ENCODE measurements at regions not wholly inside any gene's neighbourhood (a gene's known extent, or its start where the extent isn't known, plus 50 kb on each side); places are given as distances from the start of the nearest gene placed in this dataset.
"Not testable (repeated sequence)": the region's sequence is repeated elsewhere in the genome, so short reads cannot be mapped to it uniquely, and the experiment has no call there.

DNA sequence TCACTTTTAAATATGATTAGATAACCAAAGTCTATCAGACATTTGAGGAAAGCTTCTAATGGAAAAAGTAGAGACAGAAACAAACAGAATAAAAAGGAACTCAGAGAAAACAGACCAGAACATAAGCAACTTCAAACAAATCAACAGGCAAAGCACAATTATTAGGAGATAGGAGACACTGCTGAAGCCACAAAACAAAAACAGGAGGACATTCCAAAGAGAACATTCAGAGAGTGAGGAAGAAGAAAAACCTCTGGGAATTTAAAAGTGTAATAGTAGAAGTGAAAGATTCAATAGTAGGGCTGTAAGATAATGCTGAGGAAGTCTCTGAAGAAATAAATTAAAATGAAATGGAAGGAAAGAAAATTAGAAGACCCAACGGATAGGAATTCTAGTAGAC is 83.2 kb upstream of the TBCA start:
- Mint-ChIP-seq H3K36me3 (ENCODE audit: low read depth) (no peaks in the 10 kb centered on the region), H3K27me3 (ENCODE audit: low read depth) (peaks cover 41% of the 10 kb centered on the region), H3K4me3 (no peak overlapping the region), H3K9me3 (ENCODE audit: insufficient read depth) (no peaks in the 10 kb centered on the region), H3K4me1 (ENCODE audit: low read depth) (no peaks in the 10 kb centered on the region), H3K27ac (no peak overlapping the region)
- ChIA-PET POLR2A (no interaction called here), CTCF (no interaction called here)
- no peak for DNase-seq
- no peak for ATAC-seq

GRCh38 chr5:77858678-77859077 is 82.5 kb upstream of the TBCA start:
- H3K9me3 Mint-ChIP-seq (ENCODE audit: insufficient read depth); POLR2A ChIA-PET; H3K4me1 Mint-ChIP-seq (ENCODE audit: low read depth); CTCF ChIA-PET; H3K36me3 Mint-ChIP-seq (ENCODE audit: low read depth); DNase-seq; ATAC-seq; H3K27ac Mint-ChIP-seq; H3K4me3 Mint-ChIP-seq: not testable (repeated sequence)
- H3K27me3 Mint-ChIP-seq (ENCODE audit: low read depth) = peaks cover 45% of the 10 kb centered on the region

DNA sequence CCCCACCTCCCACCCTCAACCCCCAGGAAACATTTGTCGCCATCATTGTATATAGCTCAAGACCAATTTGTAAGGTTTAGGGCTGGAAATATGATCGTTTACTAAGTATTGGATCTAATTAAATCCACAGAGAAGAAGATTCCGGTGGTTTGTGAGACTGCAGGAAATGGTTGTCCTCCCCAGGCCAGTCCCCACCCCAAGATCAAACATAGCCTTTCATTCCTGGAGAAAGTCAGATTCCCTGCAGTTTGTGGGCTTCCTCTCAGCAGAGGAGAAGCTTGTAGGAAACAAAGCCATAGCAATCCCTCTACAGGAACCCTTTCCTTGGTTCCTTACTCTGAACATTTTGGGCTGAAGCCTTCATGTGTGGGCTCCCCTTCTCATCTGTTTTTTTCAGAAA is 79.2 kb upstream of the TBCA start:
- no peaks in the 10 kb centered on the region for H3K36me3 Mint-ChIP-seq (ENCODE audit: low read depth)
- no peak overlapping the region for H3K4me3 Mint-ChIP-seq
- DNase-seq (no peak), ATAC-seq (no peak)
- POLR2A ChIA-PET = no interaction called here
- H3K4me1 Mint-ChIP-seq (ENCODE audit: low read depth) = peaks cover 23% of the 10 kb centered on the region
- no peak overlapping the region for H3K27ac Mint-ChIP-seq
- CTCF ChIA-PET = no interaction called here
- H3K9me3 Mint-ChIP-seq (ENCODE audit: insufficient read depth) = no peaks in the 10 kb centered on the region
- peaks cover 57% of the 10 kb centered on the region for H3K27me3 Mint-ChIP-seq (ENCODE audit: low read depth)

GRCh38 chr5:77853353-77853907 is 77.3 kb upstream of the TBCA start:
- no peaks in the 10 kb centered on the region for H3K9me3 Mint-ChIP-seq (ENCODE audit: insufficient read depth)
- peaks cover 62% of the 10 kb centered on the region for H3K27me3 Mint-ChIP-seq (ENCODE audit: low read depth)
- H3K27ac Mint-ChIP-seq = no peak overlapping the region
- DNase-seq = no peak
- ATAC-seq = no peak
- ChIA-PET CTCF (no interaction called here), POLR2A (no interaction called here)
- H3K4me1 Mint-ChIP-seq (ENCODE audit: low read depth) = peaks cover 23% of the 10 kb centered on the region
- H3K36me3 Mint-ChIP-seq (ENCODE audit: low read depth) = no peaks in the 10 kb centered on the region
- H3K4me3 Mint-ChIP-seq = no peak overlapping the region

- H3K4me1 Mint-ChIP-seq (ENCODE audit: low read depth) = peaks cover 23% of the 10 kb centered on the region
- H3K27me3 Mint-ChIP-seq (ENCODE audit: low read depth) = peaks cover 60% of the 10 kb centered on the region
- peak overlapping the region; percentile 61 for H3K4me3 Mint-ChIP-seq
- DNase-seq = peak; percentile 41
- CTCF ChIA-PET = no interaction called here
- H3K36me3 Mint-ChIP-seq (ENCODE audit: low read depth) = no peaks in the 10 kb centered on the region
- H3K9me3 Mint-ChIP-seq (ENCODE audit: insufficient read depth) = no peaks in the 10 kb centered on the region
- POLR2A ChIA-PET = no interaction called here
- H3K27ac Mint-ChIP-seq = peak overlapping the region; percentile 4
- peak; percentile 67 for ATAC-seq
Measured at GRCh38 chr5:77852514-77853352, 76.6 kb upstream of the TBCA start.

DNA sequence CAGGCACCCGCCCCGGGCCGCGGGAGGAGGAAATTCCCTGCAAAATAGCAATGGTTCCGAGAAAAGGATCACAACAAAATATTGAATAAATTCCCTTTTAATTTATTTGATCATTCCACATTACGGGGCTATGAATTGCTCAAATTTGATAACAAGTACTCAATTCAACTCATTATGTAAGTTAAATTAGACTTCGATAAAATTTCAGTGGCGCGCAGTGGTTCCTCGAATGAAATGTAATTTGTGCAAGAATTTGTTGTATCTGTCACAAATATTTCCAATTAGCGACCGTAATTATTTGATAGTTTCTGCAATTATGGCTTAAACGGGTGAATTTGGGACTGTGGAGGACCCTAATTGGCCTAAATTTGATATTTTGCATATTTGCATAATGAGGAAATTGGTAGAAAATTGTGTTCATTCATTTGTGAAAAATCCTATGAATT is 76.0 kb upstream of the TBCA start:
- Mint-ChIP-seq H3K27ac (no peak overlapping the region), H3K4me3 (peak overlapping the region; percentile 61), H3K27me3 (ENCODE audit: low read depth) (peaks cover 60% of the 10 kb centered on the region), H3K36me3 (ENCODE audit: low read depth) (no peaks in the 10 kb centered on the region), H3K9me3 (ENCODE audit: insufficient read depth) (no peaks in the 10 kb centered on the region), H3K4me1 (ENCODE audit: low read depth) (peaks cover 23% of the 10 kb centered on the region)
- ATAC-seq = no peak
- ChIA-PET CTCF (no interaction called here), POLR2A (no interaction called here)
- no peak for DNase-seq

DNA sequence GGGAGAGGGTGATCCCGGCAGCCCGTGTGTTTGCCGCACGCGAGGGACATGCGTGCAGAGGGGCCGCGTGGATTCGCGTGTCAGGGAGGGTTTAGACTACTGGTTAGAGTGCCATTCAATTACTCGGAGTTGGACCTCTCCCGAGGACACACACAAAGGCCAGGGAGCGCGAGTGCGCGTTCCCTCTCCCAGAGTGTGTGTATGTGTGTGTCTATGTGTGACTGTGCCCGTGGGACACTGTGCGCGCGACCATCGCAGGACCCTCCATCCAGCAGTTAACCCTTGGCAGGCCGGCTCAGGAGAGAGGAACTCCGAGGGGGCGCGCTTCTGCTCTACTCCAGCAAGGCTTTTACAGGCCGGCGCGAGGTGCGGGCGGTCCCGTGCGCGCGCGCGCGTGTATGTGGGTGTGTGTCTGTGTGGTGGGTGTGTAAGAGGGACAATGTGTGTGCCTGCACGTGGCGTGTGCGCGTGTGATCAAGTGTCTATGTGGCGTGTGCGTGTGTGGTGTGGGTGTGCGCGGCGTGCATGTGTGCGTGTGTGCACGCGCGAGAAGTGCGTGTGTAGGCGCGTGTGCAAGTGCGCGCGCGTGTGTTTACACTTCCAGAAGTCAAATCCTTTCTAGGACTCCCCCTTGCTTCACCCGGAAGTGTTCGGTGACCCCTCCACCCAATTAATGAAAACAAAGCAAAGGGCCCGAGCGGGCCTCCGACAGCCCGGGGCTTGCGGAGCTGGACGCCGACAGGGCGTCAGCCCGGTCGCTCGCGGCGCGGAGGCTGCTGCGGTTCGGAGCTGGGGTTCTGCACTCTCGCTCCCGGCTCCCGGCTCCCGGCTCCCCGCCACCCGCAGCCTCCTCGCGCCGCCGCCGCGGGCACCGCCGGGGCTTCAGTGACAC is 75.3 kb upstream of the TBCA start:
- Mint-ChIP-seq H3K27me3 (ENCODE audit: low read depth) (peaks cover 62% of the 10 kb centered on the region), H3K4me3 (peak overlapping the region; percentile 61), H3K4me1 (ENCODE audit: low read depth) (peaks cover 23% of the 10 kb centered on the region), H3K36me3 (ENCODE audit: low read depth) (no peaks in the 10 kb centered on the region), H3K27ac (no peak overlapping the region), H3K9me3 (ENCODE audit: insufficient read depth) (no peaks in the 10 kb centered on the region)
- DNase-seq = no peak
- ChIA-PET POLR2A (no interaction called here), CTCF (no interaction called here)
- peak; percentile 43 for ATAC-seq

GRCh38 chr5:77850536-77851175 is 74.5 kb upstream of the TBCA start:
- Mint-ChIP-seq H3K27ac (no peak overlapping the region), H3K27me3 (ENCODE audit: low read depth) (peaks cover 61% of the 10 kb centered on the region), H3K4me3 (peak overlapping the region; percentile 61), H3K4me1 (ENCODE audit: low read depth) (peaks cover 23% of the 10 kb centered on the region), H3K36me3 (ENCODE audit: low read depth) (no peaks in the 10 kb centered on the region), H3K9me3 (ENCODE audit: insufficient read depth) (no peaks in the 10 kb centered on the region)
- CTCF ChIA-PET = no interaction called here
- DNase-seq (no peak), ATAC-seq (no peak)
- POLR2A ChIA-PET = no interaction called here

DNA sequence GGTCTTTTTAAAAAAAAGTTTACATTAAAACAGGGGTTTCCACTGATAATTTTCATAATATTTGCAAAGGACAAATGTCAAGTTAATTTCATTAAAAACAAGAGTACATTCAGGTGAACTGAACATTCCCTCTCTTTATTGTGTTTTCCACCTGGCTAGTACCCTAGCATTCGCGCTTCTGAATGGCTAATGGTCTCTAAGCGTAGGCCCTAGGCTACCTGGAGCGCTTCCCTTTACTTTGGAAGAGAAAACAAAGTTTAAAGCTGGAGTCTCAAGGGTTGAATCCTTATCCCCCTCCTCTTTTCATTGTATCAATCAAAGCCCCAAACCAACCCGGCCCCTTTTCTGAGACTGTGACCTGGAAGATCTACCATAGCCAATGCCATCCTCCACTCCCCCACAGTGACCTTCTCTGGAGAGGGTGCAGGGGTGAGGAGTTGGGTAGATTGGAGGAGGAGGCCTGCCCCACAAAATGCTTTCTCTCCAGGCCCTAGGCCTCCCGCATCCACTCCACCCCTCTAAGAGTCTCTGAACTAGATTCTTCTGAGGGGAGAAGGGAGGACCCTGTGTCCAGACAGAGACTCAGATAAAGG is 73.3 kb upstream of the TBCA start:
- Mint-ChIP-seq H3K36me3 (ENCODE audit: low read depth) (no peaks in the 10 kb centered on the region), H3K27ac (no peak overlapping the region), H3K9me3 (ENCODE audit: insufficient read depth) (no peaks in the 10 kb centered on the region), H3K4me1 (ENCODE audit: low read depth) (peaks cover 27% of the 10 kb centered on the region), H3K27me3 (ENCODE audit: low read depth) (peaks cover 66% of the 10 kb centered on the region), H3K4me3 (no peak overlapping the region)
- DNase-seq (no peak), ATAC-seq (no peak)
- ChIA-PET POLR2A (no interaction called here), CTCF (no interaction called here)

DNA sequence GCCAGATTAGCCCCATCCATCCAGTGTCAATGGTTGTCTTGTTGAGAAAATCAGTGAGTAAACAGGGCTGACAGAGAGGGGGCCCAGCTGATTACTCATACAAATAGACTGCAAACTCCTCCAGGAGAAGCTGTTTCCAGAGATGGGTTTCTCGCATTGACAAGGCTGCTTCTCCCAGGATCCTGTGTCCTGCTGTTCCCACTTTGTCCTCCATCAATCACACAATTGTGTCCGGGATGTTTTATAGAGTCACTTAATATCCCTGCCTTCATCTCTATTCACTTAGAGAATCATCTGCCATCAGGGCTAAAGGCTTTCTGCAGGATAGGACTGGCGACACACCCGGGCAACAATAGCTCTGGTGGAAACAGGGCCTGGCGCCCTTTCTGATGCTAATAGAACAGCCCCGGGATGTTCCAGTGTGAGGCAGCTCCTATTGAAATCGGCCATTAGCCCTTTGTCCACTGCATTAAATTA is 71.7 kb upstream of the TBCA start:
- no peaks in the 10 kb centered on the region for H3K9me3 Mint-ChIP-seq (ENCODE audit: insufficient read depth)
- no peak overlapping the region for H3K4me3 Mint-ChIP-seq
- ATAC-seq (no peak), DNase-seq (no peak)
- ChIA-PET CTCF (no interaction called here), POLR2A (no interaction called here)
- H3K27me3 Mint-ChIP-seq (ENCODE audit: low read depth) = peaks cover 63% of the 10 kb centered on the region
- peaks cover 22% of the 10 kb centered on the region for H3K4me1 Mint-ChIP-seq (ENCODE audit: low read depth)
- no peaks in the 10 kb centered on the region for H3K36me3 Mint-ChIP-seq (ENCODE audit: low read depth)
- no peak overlapping the region for H3K27ac Mint-ChIP-seq

DNA sequence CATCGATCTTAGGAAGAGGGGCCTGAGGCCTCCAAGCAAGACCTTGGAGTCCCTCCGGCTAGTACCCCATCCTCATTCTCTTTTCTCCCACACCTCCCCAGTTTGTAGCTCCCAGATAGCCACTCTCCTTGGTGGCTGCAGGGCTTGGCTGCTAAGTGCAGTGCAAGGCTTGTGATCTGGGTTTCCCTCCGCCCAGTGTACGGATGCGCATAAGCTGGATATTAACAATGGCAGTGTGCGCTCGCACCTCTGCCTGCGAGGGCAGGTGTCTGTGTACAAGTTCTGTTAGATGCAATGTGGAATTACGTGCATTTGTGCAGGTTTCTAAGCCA is 71.0 kb upstream of the TBCA start:
- ATAC-seq = no peak
- CTCF ChIA-PET = no interaction called here
- H3K27me3 Mint-ChIP-seq (ENCODE audit: low read depth) = peaks cover 62% of the 10 kb centered on the region

More for the DNA sequence above, 71.0 kb upstream of the TBCA start:
- Mint-ChIP-seq H3K4me1 (ENCODE audit: low read depth) (peaks cover 15% of the 10 kb centered on the region), H3K4me3 (no peak overlapping the region), H3K9me3 (ENCODE audit: insufficient read depth) (no peaks in the 10 kb centered on the region), H3K36me3 (ENCODE audit: low read depth) (no peaks in the 10 kb centered on the region), H3K27ac (no peak overlapping the region)
- POLR2A ChIA-PET = no interaction called here
- no peak for DNase-seq
